Kidney epithelial cell (primary cell): ENCODE measurements at regions not wholly inside any gene's neighbourhood (a gene's known extent, or its start where the extent isn't known, plus 50 kb on each side); places are given as distances from the start of the nearest gene placed in this dataset.

Experiments
- DNase-seq: peaks from one replicate; pipeline ENCODE4 v3.0.0-alpha.2; 2010; ENCODE audit warnings: low read depth
- H3K27me3 ChIP-seq: 2 replicates; pipeline ENCODE4 v1.6.0; 2011; ENCODE audit warnings: low read length; ENCODE audit not compliant: control insufficient read depth, insufficient read depth
- H3K36me3 ChIP-seq: 2 replicates; pipeline ENCODE4 v1.5.1; 2011; ENCODE audit warnings: low read length; ENCODE audit not compliant: control insufficient read depth, insufficient read depth
- H3K4me3 ChIP-seq: 2 replicates; pipeline ENCODE4 v1.5.1; 2011; ENCODE audit warnings: low read depth, mild to moderate bottlenecking, control low read depth, low read length
- TF ChIP-seq, protein P1 (sequence below): IDR thresholded peaks from 2 replicates; pipeline ENCODE4 v1.5.1; 2011; ENCODE audit warnings: mild to moderate bottlenecking, moderate library complexity, low read length, control low read depth, inconsistent platforms; ENCODE audit not compliant: insufficient read depth, poor library complexity, severe bottlenecking

DNA sequence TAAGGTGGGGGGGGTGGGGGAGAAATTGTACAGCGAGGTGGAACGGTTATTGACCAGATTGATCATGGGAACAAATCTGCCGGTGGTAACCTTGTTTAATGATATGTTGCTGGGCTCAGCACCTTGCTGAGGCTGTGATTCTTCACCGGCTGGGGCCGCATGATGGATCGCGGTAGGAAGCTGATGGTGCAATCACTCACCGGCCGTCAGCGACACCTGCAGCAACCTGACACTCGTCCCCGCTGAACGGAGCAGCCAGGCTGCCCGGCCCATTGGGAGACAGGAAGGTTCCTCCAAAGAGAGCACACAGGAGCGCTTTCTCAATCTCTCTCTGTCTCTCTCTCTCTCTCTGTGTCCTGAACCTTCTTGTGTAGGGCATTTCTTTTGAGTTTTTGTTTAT lies 128.5 kb upstream of the RRP15 start:
- Histone ChIP-seq H3K4me3 (no peak overlapping the region), H3K36me3 (no peaks in the 10 kb centered on the region), H3K27me3 (peaks cover 2% of the 10 kb centered on the region)
- DNase-seq: no peak
- TF ChIP-seq, protein P1, sequence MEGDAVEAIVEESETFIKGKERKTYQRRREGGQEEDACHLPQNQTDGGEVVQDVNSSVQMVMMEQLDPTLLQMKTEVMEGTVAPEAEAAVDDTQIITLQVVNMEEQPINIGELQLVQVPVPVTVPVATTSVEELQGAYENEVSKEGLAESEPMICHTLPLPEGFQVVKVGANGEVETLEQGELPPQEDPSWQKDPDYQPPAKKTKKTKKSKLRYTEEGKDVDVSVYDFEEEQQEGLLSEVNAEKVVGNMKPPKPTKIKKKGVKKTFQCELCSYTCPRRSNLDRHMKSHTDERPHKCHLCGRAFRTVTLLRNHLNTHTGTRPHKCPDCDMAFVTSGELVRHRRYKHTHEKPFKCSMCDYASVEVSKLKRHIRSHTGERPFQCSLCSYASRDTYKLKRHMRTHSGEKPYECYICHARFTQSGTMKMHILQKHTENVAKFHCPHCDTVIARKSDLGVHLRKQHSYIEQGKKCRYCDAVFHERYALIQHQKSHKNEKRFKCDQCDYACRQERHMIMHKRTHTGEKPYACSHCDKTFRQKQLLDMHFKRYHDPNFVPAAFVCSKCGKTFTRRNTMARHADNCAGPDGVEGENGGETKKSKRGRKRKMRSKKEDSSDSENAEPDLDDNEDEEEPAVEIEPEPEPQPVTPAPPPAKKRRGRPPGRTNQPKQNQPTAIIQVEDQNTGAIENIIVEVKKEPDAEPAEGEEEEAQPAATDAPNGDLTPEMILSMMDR: no peak

DNA sequence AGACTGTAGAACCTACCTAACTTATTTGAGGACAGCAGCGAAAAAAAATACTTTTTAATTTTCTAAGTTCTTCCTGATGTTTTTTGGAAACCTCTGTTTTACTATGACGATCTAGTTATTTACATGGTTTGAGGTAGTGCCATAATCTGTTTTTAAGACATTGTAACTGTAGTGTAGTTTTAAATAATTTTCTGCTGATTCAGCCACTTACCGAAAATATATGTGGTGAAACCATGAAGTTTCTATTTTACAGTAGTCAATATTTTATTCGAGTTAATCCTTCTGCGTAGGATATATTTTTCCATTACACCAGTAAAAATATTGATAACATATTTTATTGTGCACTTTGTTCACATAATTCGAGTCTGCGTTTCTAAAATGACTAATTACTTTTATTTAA lies 121.7 kb upstream of the RRP15 start:
- Histone ChIP-seq H3K36me3 (no peaks in the 10 kb centered on the region), H3K27me3 (peaks cover 34% of the 10 kb centered on the region), H3K4me3 (no peak overlapping the region)
- TF ChIP-seq, protein P1: no peak
- no peak for DNase-seq

DNA sequence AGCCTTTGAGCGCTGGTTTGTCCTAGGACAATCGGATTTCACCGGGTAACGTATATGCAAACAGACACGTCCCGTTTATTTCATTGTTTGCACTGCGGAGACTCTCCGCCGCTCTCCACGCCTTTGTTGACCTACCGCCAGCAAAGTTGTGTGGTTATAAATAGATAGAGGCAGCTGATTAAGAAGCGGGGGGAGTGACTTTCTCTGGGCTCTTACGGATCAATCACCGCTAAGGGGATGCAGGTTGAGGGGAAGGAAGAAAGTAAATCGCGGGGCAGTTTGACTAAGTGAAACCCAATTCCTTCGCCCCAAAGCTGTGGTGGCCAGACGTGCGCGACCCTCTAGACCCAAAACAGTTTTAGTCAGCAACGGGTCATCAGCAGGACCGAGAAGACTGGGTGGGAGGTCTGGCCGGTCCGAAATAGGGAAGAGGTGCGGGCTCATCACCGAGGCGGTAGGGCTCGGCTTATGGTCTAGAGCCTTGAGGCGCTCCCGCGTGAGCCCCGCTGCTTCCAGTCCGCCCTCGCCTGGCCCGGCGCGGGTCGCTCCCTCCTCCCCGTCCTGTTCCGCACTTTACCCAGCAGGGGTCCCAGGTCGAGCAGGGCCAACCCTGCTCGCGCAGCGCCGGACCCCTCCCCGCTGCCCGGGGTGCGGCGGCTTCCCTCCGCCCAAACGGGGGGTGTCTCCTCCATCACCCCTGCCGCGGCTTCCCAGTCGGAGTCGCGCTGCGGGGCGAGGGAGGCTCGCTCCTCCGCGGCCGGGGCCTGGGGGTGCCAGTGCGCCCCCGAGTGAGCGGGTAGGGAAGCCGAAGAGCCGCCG lies 120.8 kb upstream of the RRP15 start:
- H3K4me3 ChIP-seq: peak overlapping the region; percentile 45
- H3K27me3 ChIP-seq: peaks cover 34% of the 10 kb centered on the region
- DNase-seq: no peak
- TF ChIP-seq, protein P1: peak; percentile 3
- no peaks in the 10 kb centered on the region for H3K36me3 ChIP-seq

DNA sequence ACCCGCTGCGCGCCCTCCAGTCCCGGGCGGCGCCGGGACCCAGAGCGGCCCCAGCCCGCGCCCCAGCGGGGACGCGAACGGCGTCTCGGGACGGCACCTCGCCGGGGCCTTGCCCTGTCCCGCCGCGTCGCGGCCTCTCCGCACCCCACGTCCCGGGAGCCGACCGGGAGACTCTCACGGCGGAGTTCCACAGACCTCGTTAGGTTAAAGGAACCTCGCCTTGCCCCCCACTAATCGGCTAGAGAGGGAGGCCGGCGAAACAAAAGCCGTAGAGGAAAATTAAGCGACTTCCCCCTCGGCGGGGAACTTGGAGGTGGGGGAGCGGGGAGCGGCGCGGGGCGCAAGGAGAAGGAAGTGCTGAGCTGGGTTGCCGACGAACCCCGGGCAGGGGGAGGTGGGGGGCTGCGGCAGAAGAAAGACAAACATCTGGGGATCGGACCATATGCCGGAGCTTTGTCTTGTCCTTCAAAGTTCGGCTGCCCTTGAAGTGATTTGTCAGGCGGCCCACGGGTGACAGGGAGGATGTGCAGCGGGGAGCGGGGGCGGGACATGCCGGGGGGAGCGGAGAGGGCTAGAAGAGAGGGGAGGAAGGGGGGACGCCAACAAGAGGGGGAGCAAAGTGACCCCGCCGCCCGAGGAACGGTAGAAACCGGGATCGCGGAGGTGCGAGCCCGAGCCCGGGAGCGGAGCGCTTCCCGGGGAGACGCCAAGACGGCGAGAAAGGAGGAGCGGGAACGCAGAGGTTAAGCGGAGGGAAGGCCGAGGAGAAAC lies 120.0 kb upstream of the RRP15 start:
- TF ChIP-seq, protein P1: no peak
- Histone ChIP-seq H3K27me3 (peaks cover 34% of the 10 kb centered on the region), H3K4me3 (peak overlapping the region; percentile 45), H3K36me3 (no peaks in the 10 kb centered on the region)
- DNase-seq: no peak

DNA sequence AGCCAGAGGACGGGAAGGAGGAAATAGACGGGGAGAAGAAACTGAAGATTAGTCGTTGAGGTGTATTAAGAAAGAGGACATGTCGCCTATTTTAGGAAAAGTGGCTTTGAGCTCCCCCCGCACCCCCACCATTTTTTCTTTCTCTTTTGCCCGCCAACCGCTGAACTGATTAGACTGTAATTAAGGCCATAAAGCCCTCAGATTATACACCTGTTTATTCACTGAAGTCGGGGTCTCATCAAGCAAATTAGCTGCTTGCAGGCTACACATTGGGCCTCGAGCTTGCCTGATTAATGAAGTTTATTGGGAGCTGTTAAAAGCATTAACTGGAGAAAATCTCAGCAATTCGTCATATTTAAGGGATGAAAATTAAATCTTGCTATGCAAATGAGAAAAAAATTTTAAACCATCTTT lies 119.4 kb upstream of the RRP15 start:
- H3K27me3 ChIP-seq: peaks cover 34% of the 10 kb centered on the region
- no peak for DNase-seq
- H3K36me3 ChIP-seq: no peaks in the 10 kb centered on the region
- H3K4me3 ChIP-seq: peak overlapping the region; percentile 45
- TF ChIP-seq, protein P1: no peak
